Neutrophil (primary cell): ENCODE measurements at regions not wholly inside any gene's neighbourhood (a gene's known extent, or its start where the extent isn't known, plus 50 kb on each side); places are given as distances from the start of the nearest gene placed in this dataset.
"Not testable (repeated sequence)": the region's sequence is repeated elsewhere in the genome, so short reads cannot be mapped to it uniquely, and the experiment has no call there.

Experiments used
- H3K27ac ChIP-seq: fragments of 200-600 bp; sonication (generic); 2 replicates; pipeline ENCODE4 v1.5.1; 2016; ENCODE audit warnings: mild to moderate bottlenecking, moderate library complexity
- H3K27me3 ChIP-seq: fragments of 200-600 bp; sonication (generic); 2 replicates; pipeline ENCODE4 v1.6.0; 2016; ENCODE audit warnings: mild to moderate bottlenecking
- H3K36me3 ChIP-seq: fragments of 200-600 bp; sonication (generic); 2 replicates; pipeline ENCODE4 v1.5.1; 2017
- H3K4me1 ChIP-seq, 2 experiments: fragments of 200-600 bp in 1 of 2; sonication (generic) in 1 of 2; 1 replicate in 1 of 2; 2 replicates in 1 of 2; pipeline versions ENCODE4 v1.5.1 to v1.6.1; 2013 to 2016; ENCODE audit warnings: low read depth in 1 of 2, low read length in 1 of 2, mild to moderate bottlenecking in 1 of 2, moderate library complexity in 1 of 2; ENCODE audit not compliant: control insufficient read depth in 1 of 2, insufficient read depth in 1 of 2
- H3K4me3 ChIP-seq, 2 experiments: fragments of 200-600 bp in 1 of 2; sonication (generic) in 1 of 2; 1 replicate in 1 of 2; 2 replicates in 1 of 2; pipeline ENCODE4 v1.5.1; 2013 to 2016; ENCODE audit warnings: low read depth in 1 of 2, low read length in 1 of 2, mild to moderate bottlenecking in 1 of 2, moderate library complexity in 1 of 2
- H3K9me3 ChIP-seq: fragments of 200-600 bp; sonication (generic); 2 replicates; pipeline ENCODE4 v1.5.1; 2016
- TF ChIP-seq, protein P1 (sequence below): fragments of 200-600 bp; sonication (generic); IDR thresholded peaks from 2 replicates; pipeline ENCODE4 v1.5.1; 2016; ENCODE audit warnings: antibody characterized with exemption

DNA sequence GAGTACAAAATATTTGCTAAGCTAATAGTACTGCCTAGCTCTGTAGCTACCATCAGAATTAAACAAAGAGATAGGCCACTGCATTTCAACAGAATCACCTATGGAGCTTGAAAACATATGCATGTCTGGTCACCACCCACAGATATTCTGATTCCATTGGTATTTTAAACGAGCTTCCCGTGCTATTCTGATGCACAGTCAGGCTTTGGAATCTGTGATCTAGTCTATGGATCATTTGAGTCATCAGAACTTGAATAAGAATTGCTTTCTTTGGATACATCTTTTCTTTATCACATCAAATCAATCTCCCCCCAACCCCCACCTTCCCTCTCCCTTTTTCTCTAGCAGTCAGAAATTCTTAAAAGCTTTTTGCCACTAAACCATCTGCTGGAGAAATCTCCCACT, 124.7 kb downstream of the NPIPB5 start:
- Histone ChIP-seq H3K27me3 (peaks cover 41% of the 10 kb centered on the region), H3K4me1 (peaks cover 0 to 5% of the 10 kb centered on the region in 2 experiments), H3K9me3 (no peaks in the 10 kb centered on the region), H3K36me3 (no peaks in the 10 kb centered on the region), H3K27ac (no peak overlapping the region), H3K4me3 (no peak overlapping the region)
- TF ChIP-seq, protein P1, sequence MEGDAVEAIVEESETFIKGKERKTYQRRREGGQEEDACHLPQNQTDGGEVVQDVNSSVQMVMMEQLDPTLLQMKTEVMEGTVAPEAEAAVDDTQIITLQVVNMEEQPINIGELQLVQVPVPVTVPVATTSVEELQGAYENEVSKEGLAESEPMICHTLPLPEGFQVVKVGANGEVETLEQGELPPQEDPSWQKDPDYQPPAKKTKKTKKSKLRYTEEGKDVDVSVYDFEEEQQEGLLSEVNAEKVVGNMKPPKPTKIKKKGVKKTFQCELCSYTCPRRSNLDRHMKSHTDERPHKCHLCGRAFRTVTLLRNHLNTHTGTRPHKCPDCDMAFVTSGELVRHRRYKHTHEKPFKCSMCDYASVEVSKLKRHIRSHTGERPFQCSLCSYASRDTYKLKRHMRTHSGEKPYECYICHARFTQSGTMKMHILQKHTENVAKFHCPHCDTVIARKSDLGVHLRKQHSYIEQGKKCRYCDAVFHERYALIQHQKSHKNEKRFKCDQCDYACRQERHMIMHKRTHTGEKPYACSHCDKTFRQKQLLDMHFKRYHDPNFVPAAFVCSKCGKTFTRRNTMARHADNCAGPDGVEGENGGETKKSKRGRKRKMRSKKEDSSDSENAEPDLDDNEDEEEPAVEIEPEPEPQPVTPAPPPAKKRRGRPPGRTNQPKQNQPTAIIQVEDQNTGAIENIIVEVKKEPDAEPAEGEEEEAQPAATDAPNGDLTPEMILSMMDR = no peak

DNA sequence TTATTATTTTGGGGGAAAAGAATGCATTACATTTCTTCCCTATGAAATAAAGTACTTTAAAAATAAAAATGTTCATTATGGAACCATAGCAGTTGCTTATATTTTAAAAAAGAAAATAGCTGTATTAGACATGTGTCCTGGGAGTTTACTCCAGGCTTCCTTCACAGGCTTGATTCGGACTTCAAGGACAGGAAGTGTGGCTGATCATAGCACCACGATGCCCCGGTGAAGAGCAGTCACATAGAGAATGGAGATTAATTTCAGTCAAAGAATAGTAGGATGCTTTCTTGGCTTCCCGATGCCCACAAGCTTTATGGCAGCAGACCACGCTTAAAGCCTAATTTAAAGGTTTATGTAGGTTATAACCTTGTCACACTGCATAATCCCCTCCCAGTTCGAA, 125.1 kb downstream of the NPIPB5 start:
- TF ChIP-seq, protein P1 = no peak

DNA sequence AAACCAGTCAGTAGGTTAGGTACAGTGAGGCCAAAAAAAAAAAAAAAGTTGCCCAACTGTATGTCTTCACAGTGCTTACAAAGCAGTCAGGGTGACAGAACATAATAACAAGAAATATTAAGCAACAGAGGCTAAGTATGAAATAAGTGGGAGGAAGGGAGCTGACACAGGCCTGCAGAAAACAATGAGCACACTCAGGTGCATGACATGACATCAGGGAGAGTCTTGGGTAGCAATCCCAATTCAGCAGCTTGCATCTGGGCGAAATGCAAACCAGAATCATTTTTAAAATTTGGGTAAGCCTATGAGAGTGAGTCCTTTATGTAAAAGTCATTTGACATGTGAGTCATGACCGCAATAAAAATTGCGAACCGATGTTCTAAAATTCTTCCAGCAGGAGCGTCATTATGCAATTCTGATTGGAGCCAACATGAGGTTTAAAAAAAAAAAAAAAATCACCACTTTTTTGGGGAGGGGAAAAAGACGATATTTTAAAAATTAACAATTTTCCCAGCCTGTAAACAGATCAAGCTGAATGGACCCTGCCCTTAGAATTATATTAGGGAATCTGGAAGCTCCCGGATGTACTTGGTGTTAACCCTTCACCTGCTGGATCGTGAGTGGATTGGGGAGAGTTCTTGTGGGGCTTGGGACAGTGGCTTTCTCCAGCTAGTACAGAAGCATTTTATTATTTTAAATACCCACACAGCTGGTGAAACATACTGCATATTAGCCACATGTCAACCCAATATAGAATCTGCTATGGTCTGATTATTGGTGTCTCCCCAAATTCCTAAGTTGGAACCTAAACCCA, 127.9 kb downstream of the NPIPB5 start:
- H3K27me3 ChIP-seq = peaks cover 44% of the 10 kb centered on the region
- no peaks in the 10 kb centered on the region for H3K9me3 ChIP-seq
- no peak overlapping the region for H3K27ac ChIP-seq
- H3K4me1 ChIP-seq = peaks cover 0 to 5% of the 10 kb centered on the region in 2 experiments
- H3K4me3 ChIP-seq = no peak overlapping the region
- TF ChIP-seq, protein P1 = no peak
- no peaks in the 10 kb centered on the region for H3K36me3 ChIP-seq

More for the DNA sequence above, 125.1 kb downstream of the NPIPB5 start:
- no peaks in the 10 kb centered on the region for H3K36me3 ChIP-seq
- H3K9me3 ChIP-seq = no peaks in the 10 kb centered on the region
- peaks cover 0 to 5% of the 10 kb centered on the region in 2 experiments for H3K4me1 ChIP-seq
- no peak overlapping the region for H3K27ac ChIP-seq
- H3K27me3 ChIP-seq = peaks cover 41% of the 10 kb centered on the region
- no peak overlapping the region for H3K4me3 ChIP-seq

DNA sequence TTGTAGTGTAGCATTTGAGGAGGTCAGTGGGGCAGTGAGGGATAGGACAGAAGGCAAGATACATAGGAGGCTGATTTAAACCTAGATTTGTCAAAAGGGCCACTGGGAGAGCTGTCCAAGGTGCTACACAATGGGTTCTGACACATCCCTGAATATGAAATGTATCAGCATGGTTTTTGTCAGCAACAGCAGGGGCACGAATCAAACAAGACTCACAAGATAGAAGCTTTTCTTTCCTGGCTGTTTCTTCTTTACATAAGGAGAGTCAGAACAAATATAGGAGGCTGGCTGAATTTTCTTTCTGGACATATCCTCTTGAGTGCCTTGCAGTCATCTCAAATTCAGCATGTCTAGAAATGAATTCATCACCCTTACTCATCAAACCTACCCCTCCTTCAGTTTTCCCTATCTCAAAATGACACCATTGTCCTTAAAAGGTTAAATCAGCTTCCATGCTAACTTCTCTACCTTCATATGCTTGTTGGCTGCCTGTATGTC, 130.5 kb downstream of the NPIPB5 start:
- TF ChIP-seq, protein P1 = no peak
- H3K36me3 ChIP-seq = no peaks in the 10 kb centered on the region
- H3K27ac ChIP-seq = no peak overlapping the region
- no peaks in the 10 kb centered on the region for H3K9me3 ChIP-seq
- no peak overlapping the region for H3K4me3 ChIP-seq
- peaks cover 0 to 5% of the 10 kb centered on the region in 2 experiments for H3K4me1 ChIP-seq
- peaks cover 32% of the 10 kb centered on the region for H3K27me3 ChIP-seq

DNA sequence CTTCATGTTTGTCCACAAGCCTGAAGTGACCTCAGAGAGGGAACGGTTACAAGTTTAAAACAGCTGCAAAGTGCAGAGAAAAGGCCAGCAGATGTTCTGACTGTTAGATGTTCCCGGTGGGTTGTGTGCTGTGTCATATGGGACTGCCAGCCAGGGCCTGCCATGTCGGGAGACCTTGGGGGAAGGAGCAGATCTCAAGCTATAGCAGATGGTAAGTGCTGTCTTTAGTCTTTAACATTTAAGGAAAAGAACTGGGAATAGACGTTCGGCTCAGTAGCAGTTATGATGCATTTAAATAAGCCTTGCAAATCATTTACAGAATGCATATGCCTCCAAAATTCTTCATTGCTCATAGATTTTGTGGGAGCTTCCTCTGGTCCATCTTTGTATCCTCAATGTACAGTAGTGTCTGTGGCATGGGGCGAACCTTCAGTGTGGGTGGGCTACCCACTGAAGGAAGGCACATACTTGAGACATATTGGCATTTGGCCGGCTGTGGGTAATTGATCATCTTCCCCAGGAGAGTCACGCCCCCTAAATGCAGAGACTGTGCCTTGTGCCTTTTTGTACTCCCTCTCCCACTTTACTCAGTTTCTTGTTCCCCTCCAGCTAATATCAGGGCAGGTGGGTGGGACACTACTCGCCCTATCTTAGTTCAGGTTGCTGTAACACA, 131.9 kb downstream of the NPIPB5 start:
- H3K4me3 ChIP-seq = no peak overlapping the region
- no peaks in the 10 kb centered on the region for H3K36me3 ChIP-seq
- H3K27me3 ChIP-seq = peaks cover 38% of the 10 kb centered on the region
- TF ChIP-seq, protein P1 = no peak
- peaks cover 0 to 5% of the 10 kb centered on the region in 2 experiments for H3K4me1 ChIP-seq
- no peak overlapping the region for H3K27ac ChIP-seq
- H3K9me3 ChIP-seq = no peaks in the 10 kb centered on the region

DNA sequence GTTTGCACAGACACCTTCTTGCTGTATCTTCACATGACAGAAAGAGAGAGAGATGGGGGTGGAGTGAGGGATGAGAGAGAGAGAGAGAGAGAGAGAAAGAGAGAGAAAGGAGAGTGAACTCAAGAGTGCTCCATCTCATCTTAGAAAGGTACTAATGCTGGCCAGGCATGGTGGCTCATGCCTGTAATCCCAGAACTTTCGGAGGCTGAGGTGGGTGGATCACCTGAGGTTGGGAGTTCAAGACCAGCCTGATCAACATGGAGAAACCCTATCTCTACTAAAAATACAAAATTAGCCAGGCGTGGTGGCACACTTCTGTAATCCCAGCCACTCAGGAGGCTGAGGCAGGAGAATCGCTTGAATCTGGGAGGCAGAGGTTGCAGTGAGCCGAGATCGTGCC, 132.5 kb downstream of the NPIPB5 start:
- H3K4me3 ChIP-seq, H3K27ac ChIP-seq, H3K36me3 ChIP-seq, H3K9me3 ChIP-seq, H3K4me1 ChIP-seq: not testable (repeated sequence)
- peaks cover 38% of the 10 kb centered on the region for H3K27me3 ChIP-seq
